Lower leg skin (tissue), 4 donors: ENCODE measurements at regions not wholly inside any gene's neighbourhood (a gene's known extent, or its start where the extent isn't known, plus 50 kb on each side); places are given as distances from the start of the nearest gene placed in this dataset.

Experiments used
- DNase-seq, 2 donors: peaks; one replicate each; pipeline ENCODE4 v3.0.0-alpha.2; 2019; ENCODE audit warnings: low spot score in 2 of 2
- H3K4me3 ChIP-seq: fragments of 200-600 bp; sonication (generic); 2 replicates; pipeline ENCODE4 v1.5.1; 2017; ENCODE audit warnings: mild to moderate bottlenecking, low read depth; ENCODE audit not compliant: poor library complexity, severe bottlenecking
- CTCF ChIP-seq, 3 donors: fragments of 450-650 bp; IDR thresholded peaks; one replicate each; pipeline ENCODE4 v1.5.1; 2016; ENCODE audit warnings: antibody characterized with exemption in 3 of 3, mild to moderate bottlenecking in 3 of 3, moderate library complexity in 2 of 3
- POLR2A ChIP-seq, 2 donors: fragments of 450-650 bp; IDR thresholded peaks; one replicate each; pipeline ENCODE4 v1.6.1; 2016 to 2017; ENCODE audit warnings: antibody characterized with exemption in 2 of 2, mild to moderate bottlenecking in 1 of 2, moderate library complexity in 1 of 2
- WGBS, 2 donors: methylation state at CpG; one replicate each; pipeline ENCODE4 v1.1.5; 2018; 5-methylcytosine and 5-hydroxymethylcytosine counted together
- intact Hi-C: fragments of 100-400 bp; cut with DNase I; formaldehyde crosslinking; loops from one replicate; pipeline ENCODE4 v1.15.0; 2023; ENCODE audit warnings: low total_unique reads

- 35 to 43% methylated on average over 15 of the region's 15 CpGs for WGBS, 2 donors
- intact Hi-C loops, result no loop called here
- no peak for TF ChIP-seq CTCF (IDR thresholded peaks at IDR 0.05)
- TF ChIP-seq POLR2A (IDR thresholded peaks at IDR 0.05), result no peak
- DNase-seq, result peak in 1 of 2 donors; percentile 56
- H3K4me3 ChIP-seq, result no peak overlapping the region
Observed at GRCh38 chr22:26952451-26953011, 295.1 kb downstream of the MIAT start.

GRCh38 chr22:26953012-26953883, 295.9 kb downstream of the MIAT start:
- no peak overlapping the region for H3K4me3 ChIP-seq
- intact Hi-C loops, result no loop called here
- peak in 1 of 2 donors; percentile 74 for DNase-seq
- TF ChIP-seq POLR2A (IDR thresholded peaks at IDR 0.05) (no peak), CTCF (IDR thresholded peaks at IDR 0.05) (no peak)
- 32 to 40% methylated on average over 17 of the region's 17 CpGs for WGBS, 2 donors

GRCh38 chr22:26956371-26956770, 299.0 kb downstream of the MIAT start:
- no peak overlapping the region for H3K4me3 ChIP-seq
- intact Hi-C loops, result no loop called here
- DNase-seq, result no peak
- WGBS, 2 donors, result 38 to 53% methylated on average over 4 of the region's 4 CpGs
- TF ChIP-seq CTCF (IDR thresholded peaks at IDR 0.05) (no peak), POLR2A (IDR thresholded peaks at IDR 0.05) (no peak)

- H3K4me3 ChIP-seq, result no peak overlapping the region
- WGBS, 2 donors, result 94 to 100% methylated on average over 3 of the region's 3 CpGs
- intact Hi-C loops, result no loop called here
- no peak for TF ChIP-seq POLR2A (IDR thresholded peaks at IDR 0.05)
- TF ChIP-seq CTCF (IDR thresholded peaks at IDR 0.05), result no peak
- DNase-seq, result no peak
Observed at GRCh38 chr22:26957176-26957575, 299.8 kb downstream of the MIAT start.

GRCh38 chr22:26957897-26958296, 300.5 kb downstream of the MIAT start:
- intact Hi-C loops, result no loop called here
- 75 to 88% methylated on average over 6 of the region's 6 CpGs for WGBS, 2 donors
- DNase-seq, result no peak
- no peak overlapping the region for H3K4me3 ChIP-seq
- TF ChIP-seq POLR2A (IDR thresholded peaks at IDR 0.05), result no peak
- no peak for TF ChIP-seq CTCF (IDR thresholded peaks at IDR 0.05)
